ENCODE measurements at regions not wholly inside any gene's neighbourhood (a gene's known extent, or its start where the extent isn't known, plus 50 kb on each side); places are given as distances from the start of the nearest gene placed in this dataset.

- Histone ChIP-seq H3K27me3 (ENCODE audit: control insufficient read depth, insufficient read depth, low read length) (no peaks in the 10 kb centered on the region), H3K36me3 (ENCODE audit: control insufficient read depth, insufficient read depth, low read length) (no peaks in the 10 kb centered on the region), H3K4me3 (ENCODE audit: low read depth, low read length) (no peak overlapping the region)
- no peak for TF ChIP-seq CTCF (IDR thresholded peaks at IDR 0.05; ENCODE audit: insufficient read depth, low read length, poor library complexity, severe bottlenecking)
- DNase-seq (ENCODE audit: low read depth), result no peak
Measured at GRCh38 chr18:40652321-40652720, 1302.7 kb upstream of the PIK3C3 start.

DNA sequence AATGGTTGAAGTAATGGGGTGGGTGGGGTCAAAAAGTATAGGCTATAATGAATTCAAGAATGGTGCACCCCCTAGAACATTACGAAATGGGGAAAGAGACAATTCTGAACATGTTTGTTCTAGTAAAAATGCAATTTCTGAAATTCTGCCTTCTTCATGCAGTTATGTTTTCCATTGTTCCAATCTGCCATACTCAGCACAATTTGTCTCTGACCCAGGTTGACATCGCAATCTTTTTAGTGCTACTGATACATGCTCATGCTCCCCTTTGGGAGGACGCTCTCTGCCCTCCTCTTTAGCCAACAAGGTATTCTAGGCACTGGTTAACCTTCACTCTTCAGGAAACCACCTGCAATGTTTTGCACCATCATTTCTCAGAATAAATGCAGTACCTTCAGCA lies 1303.9 kb upstream of the PIK3C3 start:
- no peak for TF ChIP-seq CTCF (IDR thresholded peaks at IDR 0.05; ENCODE audit: insufficient read depth, low read length, poor library complexity, severe bottlenecking)
- no peak for DNase-seq (ENCODE audit: low read depth)
- Histone ChIP-seq H3K36me3 (ENCODE audit: control insufficient read depth, insufficient read depth, low read length) (no peaks in the 10 kb centered on the region), H3K27me3 (ENCODE audit: control insufficient read depth, insufficient read depth, low read length) (no peaks in the 10 kb centered on the region), H3K4me3 (ENCODE audit: low read depth, low read length) (no peak overlapping the region)

- TF ChIP-seq CTCF (IDR thresholded peaks at IDR 0.05; ENCODE audit: insufficient read depth, low read length, poor library complexity, severe bottlenecking), result no peak
- Histone ChIP-seq H3K27me3 (ENCODE audit: control insufficient read depth, insufficient read depth, low read length) (no peaks in the 10 kb centered on the region), H3K36me3 (ENCODE audit: control insufficient read depth, insufficient read depth, low read length) (no peaks in the 10 kb centered on the region), H3K4me3 (ENCODE audit: low read depth, low read length) (no peak overlapping the region)
- DNase-seq (ENCODE audit: low read depth), result no peak
Measured at GRCh38 chr18:40642692-40643229, 1312.3 kb upstream of the PIK3C3 start.

DNA sequence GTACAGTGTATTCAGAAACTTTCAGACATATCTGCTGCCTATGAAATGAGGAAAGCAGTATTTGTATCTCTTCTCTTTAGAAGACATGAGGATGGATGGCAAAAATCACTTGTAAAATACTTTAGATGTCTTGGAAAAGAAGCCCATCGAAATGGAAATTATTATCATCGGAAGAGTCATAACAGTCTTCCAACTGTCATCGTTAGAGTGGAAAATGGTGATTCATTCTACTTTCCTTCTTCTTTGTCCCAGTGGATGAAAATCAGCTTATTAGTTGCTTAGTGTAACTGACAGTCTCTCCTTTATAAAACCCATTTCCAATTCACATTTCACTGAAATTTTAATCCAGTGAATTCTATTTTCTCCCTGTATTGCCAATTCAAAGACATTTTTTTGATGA lies 1323.7 kb upstream of the PIK3C3 start:
- H3K27me3 ChIP-seq (ENCODE audit: control insufficient read depth, insufficient read depth, low read length), result no peaks in the 10 kb centered on the region
- no peak for TF ChIP-seq CTCF (IDR thresholded peaks at IDR 0.05; ENCODE audit: insufficient read depth, low read length, poor library complexity, severe bottlenecking)
- H3K4me3 ChIP-seq (ENCODE audit: low read depth, low read length), result no peak overlapping the region
- no peaks in the 10 kb centered on the region for H3K36me3 ChIP-seq (ENCODE audit: control insufficient read depth, insufficient read depth, low read length)
- DNase-seq (ENCODE audit: low read depth), result no peak

DNA sequence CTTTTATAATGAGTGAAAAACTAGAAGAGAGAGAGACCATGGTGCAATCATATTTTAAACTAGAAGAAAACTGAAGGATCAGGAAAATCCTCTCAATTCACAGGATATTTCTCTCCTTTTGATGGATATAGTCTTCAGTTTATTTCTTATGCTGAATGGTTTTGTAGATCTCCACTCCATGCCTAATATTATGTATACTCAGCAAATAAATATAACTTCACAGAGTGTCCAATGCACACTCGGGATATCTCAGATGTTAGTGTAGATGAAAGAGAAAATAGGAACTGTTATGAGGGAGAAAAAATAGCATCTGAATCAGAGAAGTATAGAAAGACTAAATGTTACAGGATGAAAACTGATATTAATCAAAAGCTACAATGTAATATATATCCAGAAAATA lies 1324.5 kb upstream of the PIK3C3 start:
- no peak for TF ChIP-seq CTCF (IDR thresholded peaks at IDR 0.05; ENCODE audit: insufficient read depth, low read length, poor library complexity, severe bottlenecking)
- H3K4me3 ChIP-seq (ENCODE audit: low read depth, low read length), result no peak overlapping the region
- DNase-seq (ENCODE audit: low read depth), result no peak
- no peaks in the 10 kb centered on the region for H3K36me3 ChIP-seq (ENCODE audit: control insufficient read depth, insufficient read depth, low read length)
- H3K27me3 ChIP-seq (ENCODE audit: control insufficient read depth, insufficient read depth, low read length), result no peaks in the 10 kb centered on the region

DNA sequence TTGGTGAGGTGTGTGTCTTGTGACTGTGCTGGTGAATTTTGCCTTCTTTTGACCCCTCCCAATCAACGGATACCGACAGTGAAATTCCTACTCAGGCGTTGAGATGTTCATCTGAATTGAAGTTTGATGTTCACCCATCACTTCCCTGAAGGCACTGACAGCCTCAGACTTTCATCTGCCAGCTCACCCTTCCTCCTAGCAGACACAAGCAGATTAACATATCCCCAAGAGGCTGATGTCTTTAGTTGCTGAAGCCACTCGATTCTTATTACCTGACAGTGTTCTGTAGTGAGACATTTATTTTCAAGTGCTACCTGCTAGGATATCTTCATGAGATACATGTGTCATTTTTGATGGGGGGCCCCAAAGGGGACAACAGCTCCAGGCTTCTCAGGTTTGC lies 1330.1 kb upstream of the PIK3C3 start:
- H3K36me3 ChIP-seq (ENCODE audit: control insufficient read depth, insufficient read depth, low read length), result no peaks in the 10 kb centered on the region
- TF ChIP-seq CTCF (IDR thresholded peaks at IDR 0.05; ENCODE audit: insufficient read depth, low read length, poor library complexity, severe bottlenecking), result no peak
- no peak overlapping the region for H3K4me3 ChIP-seq (ENCODE audit: low read depth, low read length)
- H3K27me3 ChIP-seq (ENCODE audit: control insufficient read depth, insufficient read depth, low read length), result no peaks in the 10 kb centered on the region
- no peak for DNase-seq (ENCODE audit: low read depth)

Measured in kidney epithelial cell (primary cell).